Prostate gland (tissue), 2 donors: ENCODE measurements at regions not wholly inside any gene's neighbourhood (a gene's known extent, or its start where the extent isn't known, plus 50 kb on each side); places are given as distances from the start of the nearest gene placed in this dataset.
"Not testable (repeated sequence)": the region's sequence is repeated elsewhere in the genome, so short reads cannot be mapped to it uniquely, and the experiment has no call there.

ENCODE experiments used
- DNase-seq: peaks from one replicate; pipeline ENCODE4 v3.0.0-alpha.2; 2019; ENCODE audit warnings: low spot score
- H3K27ac ChIP-seq, 2 donors: fragments of 200-600 bp; sonication (generic); 2 replicates each; pipeline ENCODE4 v1.5.1; 2017 to 2019
- H3K27me3 ChIP-seq: fragments of 200-600 bp; sonication (generic); replicated peaks from 2 replicates; pipeline ENCODE4 v1.5.1; 2019; ENCODE audit not compliant: insufficient read depth
- H3K36me3 ChIP-seq, 2 donors: fragments of 200-600 bp; sonication (generic); 1 replicate in 1 of 2; 2 replicates in 1 of 2; pipeline versions ENCODE4 v1.5.1 to v1.8.1; 2017 to 2019
- H3K4me1 ChIP-seq: fragments of 200-600 bp; sonication (generic); replicated peaks from 2 replicates; pipeline ENCODE4 v1.5.1; 2019
- H3K4me3 ChIP-seq, 2 donors: fragments of 200-600 bp; sonication (generic); 2 replicates each; pipeline ENCODE4 v1.5.1; 2017 to 2019
- H3K9me3 ChIP-seq: fragments of 200-600 bp; sonication (generic); 2 replicates; pipeline ENCODE4 v1.5.1; 2017
- POLR2A ChIP-seq: fragments of 450-650 bp; IDR thresholded peaks from one replicate; pipeline ENCODE4 v1.6.1; 2016; ENCODE audit warnings: antibody characterized with exemption, mild to moderate bottlenecking
- POLR2AphosphoS5 ChIP-seq: sonication (generic); formaldehyde crosslinking; IDR thresholded peaks from one replicate; pipeline ENCODE4 v1.6.1; 2017; ENCODE audit warnings: antibody characterized with exemption
- WGBS: methylation state at CpG from one replicate; pipeline ENCODE4 v1.1.5; 2018; 5-methylcytosine and 5-hydroxymethylcytosine counted together
- intact Hi-C: fragments of 100-400 bp; cut with DNase I; formaldehyde crosslinking; loops from one replicate; pipeline ENCODE4 v1.14.2; 2022
- TF ChIP-seq, protein P1 (sequence below), 4 experiments: fragments of 200-600 bp in 2 of 4; fragments of 450-650 bp in 2 of 4; sonication (generic) in 2 of 4; IDR thresholded peaks; 1 replicate in 3 of 4; 2 replicates in 1 of 4; pipeline ENCODE4 v1.5.1; 2016 to 2019; ENCODE audit warnings: antibody characterized with exemption in 4 of 4, mild to moderate bottlenecking in 2 of 4, moderate library complexity in 2 of 4

- H3K27ac ChIP-seq = no peak overlapping the region
- intact Hi-C loops = no loop called here
- H3K27me3 ChIP-seq = peaks cover 13% of the 10 kb centered on the region
- TF ChIP-seq POLR2A (no peak), POLR2AphosphoS5 (no peak)
- TF ChIP-seq, protein P1, sequence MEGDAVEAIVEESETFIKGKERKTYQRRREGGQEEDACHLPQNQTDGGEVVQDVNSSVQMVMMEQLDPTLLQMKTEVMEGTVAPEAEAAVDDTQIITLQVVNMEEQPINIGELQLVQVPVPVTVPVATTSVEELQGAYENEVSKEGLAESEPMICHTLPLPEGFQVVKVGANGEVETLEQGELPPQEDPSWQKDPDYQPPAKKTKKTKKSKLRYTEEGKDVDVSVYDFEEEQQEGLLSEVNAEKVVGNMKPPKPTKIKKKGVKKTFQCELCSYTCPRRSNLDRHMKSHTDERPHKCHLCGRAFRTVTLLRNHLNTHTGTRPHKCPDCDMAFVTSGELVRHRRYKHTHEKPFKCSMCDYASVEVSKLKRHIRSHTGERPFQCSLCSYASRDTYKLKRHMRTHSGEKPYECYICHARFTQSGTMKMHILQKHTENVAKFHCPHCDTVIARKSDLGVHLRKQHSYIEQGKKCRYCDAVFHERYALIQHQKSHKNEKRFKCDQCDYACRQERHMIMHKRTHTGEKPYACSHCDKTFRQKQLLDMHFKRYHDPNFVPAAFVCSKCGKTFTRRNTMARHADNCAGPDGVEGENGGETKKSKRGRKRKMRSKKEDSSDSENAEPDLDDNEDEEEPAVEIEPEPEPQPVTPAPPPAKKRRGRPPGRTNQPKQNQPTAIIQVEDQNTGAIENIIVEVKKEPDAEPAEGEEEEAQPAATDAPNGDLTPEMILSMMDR (IDR thresholded peaks at IDR 0.05) = no peak
- WGBS = 44% methylated on average over 2 of the region's 2 CpGs
- no peak overlapping the region for H3K4me3 ChIP-seq
- H3K36me3 ChIP-seq = no peaks in the 10 kb centered on the region
- H3K9me3 ChIP-seq = no peaks in the 10 kb centered on the region
- DNase-seq = no peak
- no peaks in the 10 kb centered on the region for H3K4me1 ChIP-seq
Observed at GRCh38 chr12:114500131-114500530, 94.2 kb upstream of the TBX5 start.

- DNase-seq = no peak
- no peak for TF ChIP-seq POLR2A
- no peak for TF ChIP-seq POLR2AphosphoS5
- TF ChIP-seq, protein P1 (IDR thresholded peaks at IDR 0.05) = no peak
- H3K27ac ChIP-seq = no peak overlapping the region
- intact Hi-C loops = no loop called here
- no peaks in the 10 kb centered on the region for H3K36me3 ChIP-seq
- no peaks in the 10 kb centered on the region for H3K4me1 ChIP-seq
- H3K4me3 ChIP-seq = no peak overlapping the region
- 85% methylated on average over 5 of the region's 5 CpGs for WGBS
- no peaks in the 10 kb centered on the region for H3K9me3 ChIP-seq
- H3K27me3 ChIP-seq = peaks cover 13% of the 10 kb centered on the region
Observed at GRCh38 chr12:114499338-114499737, 93.4 kb upstream of the TBX5 start.

GRCh38 chr12:114491916-114492315, 86.0 kb upstream of the TBX5 start:
- H3K36me3 ChIP-seq = no peaks in the 10 kb centered on the region
- no peak for DNase-seq
- no peaks in the 10 kb centered on the region for H3K9me3 ChIP-seq
- no peak overlapping the region for H3K27ac ChIP-seq
- no peaks in the 10 kb centered on the region for H3K4me1 ChIP-seq
- peaks cover 5% of the 10 kb centered on the region for H3K27me3 ChIP-seq
- 34% methylated on average over 3 of the region's 3 CpGs for WGBS
- intact Hi-C loops = no loop called here
- TF ChIP-seq POLR2A (no peak), POLR2AphosphoS5 (no peak)
- TF ChIP-seq, protein P1 (IDR thresholded peaks at IDR 0.05) = no peak
- no peak overlapping the region for H3K4me3 ChIP-seq

DNA sequence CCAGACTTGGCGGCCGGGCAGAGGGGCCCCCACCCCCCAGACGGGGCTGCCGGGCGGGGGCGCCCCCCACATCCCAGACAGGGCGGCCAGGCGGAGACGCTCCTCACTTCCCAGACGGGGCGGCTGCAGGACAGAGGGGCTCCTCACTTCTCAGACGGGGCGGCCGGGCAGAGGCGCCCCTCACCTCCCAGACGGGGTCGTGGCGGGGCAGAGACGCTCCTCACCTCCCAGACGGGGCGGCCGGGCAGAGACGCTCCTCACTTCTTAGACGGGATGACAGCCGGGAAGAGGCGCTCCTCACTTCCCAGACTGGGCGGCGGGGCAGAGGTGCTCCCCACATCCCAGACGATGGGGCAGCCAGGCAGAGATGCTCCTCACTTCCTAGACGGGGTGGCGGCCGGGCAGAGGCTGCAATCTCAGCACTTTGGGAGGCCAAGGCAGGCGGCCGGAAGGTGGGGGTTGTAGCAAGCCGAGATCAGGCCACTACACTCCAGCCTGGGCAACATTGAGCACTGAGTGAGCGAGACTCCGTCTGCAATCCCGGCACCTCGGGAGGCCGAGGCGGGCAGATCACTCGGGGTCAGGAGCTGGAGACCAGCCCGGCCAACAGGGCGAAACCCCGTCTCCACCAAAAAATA, 79.0 kb upstream of the TBX5 start:
- H3K9me3 ChIP-seq, H3K36me3 ChIP-seq, DNase-seq, H3K4me3 ChIP-seq, intact Hi-C loops, H3K4me1 ChIP-seq, H3K27ac ChIP-seq: not testable (repeated sequence)
- peaks cover 14% of the 10 kb centered on the region for H3K27me3 ChIP-seq
- WGBS = 92% methylated on average over 42 of the region's 45 CpGs

DNA sequence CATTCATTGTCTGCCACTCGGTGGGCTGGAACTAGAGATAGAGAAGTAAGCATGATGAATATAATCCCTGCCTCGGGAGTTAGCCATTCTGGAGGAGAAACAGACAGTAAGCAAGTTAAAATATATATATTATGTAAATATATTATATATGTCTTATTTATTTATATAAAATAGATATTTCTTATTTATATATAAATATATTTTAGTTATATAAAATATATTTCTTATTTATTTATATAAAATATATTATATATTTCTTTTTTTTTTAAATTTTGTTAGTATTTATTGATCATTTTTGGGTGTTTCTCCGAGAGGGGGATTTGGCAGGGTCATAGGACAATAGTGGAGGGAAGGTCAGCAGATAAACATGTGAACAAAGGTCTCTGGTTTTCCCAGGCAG, 78.1 kb upstream of the TBX5 start:
- Histone ChIP-seq H3K27me3 (peaks cover 14% of the 10 kb centered on the region), H3K27ac (no peak overlapping the region), H3K9me3 (no peaks in the 10 kb centered on the region), H3K4me1 (no peaks in the 10 kb centered on the region), H3K36me3 (no peaks in the 10 kb centered on the region), H3K4me3 (no peak overlapping the region)
- intact Hi-C loops = no loop called here
- 54% methylated on average over 3 of the region's 3 CpGs for WGBS
- no peak for DNase-seq
- TF ChIP-seq, protein P1 (IDR thresholded peaks at IDR 0.05) = no peak
- TF ChIP-seq POLR2A (no peak), POLR2AphosphoS5 (no peak)
